ELR (cell line): ENCODE measurements at regions not wholly inside any gene's neighbourhood (a gene's known extent, or its start where the extent isn't known, plus 50 kb on each side); places are given as distances from the start of the nearest gene placed in this dataset.

Source experiments
- DNase-seq: peaks from one replicate; pipeline ENCODE4 v3.0.0-alpha.2; 2015; ENCODE audit warnings: low read depth

DNA sequence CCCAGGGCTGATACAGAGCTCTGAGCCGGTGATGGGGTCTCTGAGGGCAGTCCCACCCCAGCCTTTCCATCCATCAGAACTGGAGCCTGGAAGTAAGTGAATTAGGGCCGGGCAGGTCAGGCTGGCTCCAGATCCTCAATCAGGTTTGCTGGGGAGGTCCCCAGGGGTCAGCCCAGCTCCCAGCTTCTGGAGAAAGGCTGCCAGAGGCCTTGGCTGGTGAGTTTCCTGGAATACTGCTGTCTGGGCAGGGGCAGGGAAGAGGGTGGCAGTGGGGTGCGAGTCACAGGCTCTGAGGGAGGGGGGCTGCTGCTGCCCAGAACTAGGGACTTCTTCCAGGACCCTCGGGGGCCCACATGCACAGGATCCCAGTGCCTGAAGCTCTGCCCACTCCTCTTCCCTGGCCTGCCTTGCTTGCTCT lies 200.6 kb upstream of the MVB12B start:
- no peak for DNase-seq

DNA sequence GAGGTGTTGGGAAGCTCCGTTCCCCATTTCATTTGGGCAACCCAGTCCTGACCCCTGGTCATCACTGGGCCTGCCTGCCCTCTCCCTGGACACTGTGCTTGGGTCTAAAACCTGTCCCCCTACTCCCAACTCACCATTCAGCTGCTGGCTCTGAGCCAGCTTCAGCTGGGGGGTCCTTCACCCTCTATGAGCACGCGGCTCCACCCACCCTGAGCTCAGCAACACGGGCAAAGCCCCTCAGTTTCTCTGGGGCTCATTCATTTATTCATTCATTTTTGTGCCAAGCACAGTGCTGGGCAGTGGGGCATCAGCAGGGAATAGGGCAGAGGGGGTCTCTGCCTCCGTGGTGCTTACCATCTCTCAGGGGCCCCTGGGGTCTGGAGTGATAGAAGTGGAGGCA lies 199.8 kb upstream of the MVB12B start:
- DNase-seq: no peak

GRCh38 chr9:126127591-126127990 lies 199.0 kb upstream of the MVB12B start:
- no peak for DNase-seq

- DNase-seq: no peak
Measured at GRCh38 chr9:126128494-126129142, 198.0 kb upstream of the MVB12B start.

GRCh38 chr9:126131066-126132010 lies 195.3 kb upstream of the MVB12B start:
- DNase-seq: no peak

DNA sequence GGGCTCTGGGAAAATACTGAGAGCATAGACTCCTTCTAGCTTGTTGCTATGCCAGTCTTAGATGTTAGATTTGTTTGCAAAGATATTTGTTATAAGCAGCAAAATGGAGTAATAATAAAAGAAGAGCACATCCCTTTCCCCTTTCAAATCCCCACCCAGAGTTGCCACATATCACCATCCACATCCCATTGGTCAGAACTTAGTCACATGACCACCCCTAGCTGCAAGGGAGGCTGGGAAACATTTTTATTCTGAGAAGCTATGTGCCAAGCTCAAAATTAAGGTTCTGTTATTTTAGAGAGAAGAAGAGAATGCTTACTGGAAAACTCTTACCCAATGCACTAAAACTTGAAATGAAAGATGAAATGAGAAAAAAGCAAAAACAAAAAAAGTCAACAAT lies 193.9 kb upstream of the MVB12B start:
- no peak for DNase-seq

GRCh38 chr9:126144196-126144595 lies 182.4 kb upstream of the MVB12B start:
- no peak for DNase-seq

- no peak for DNase-seq
Measured at GRCh38 chr9:126144603-126145456, 181.8 kb upstream of the MVB12B start.

DNA sequence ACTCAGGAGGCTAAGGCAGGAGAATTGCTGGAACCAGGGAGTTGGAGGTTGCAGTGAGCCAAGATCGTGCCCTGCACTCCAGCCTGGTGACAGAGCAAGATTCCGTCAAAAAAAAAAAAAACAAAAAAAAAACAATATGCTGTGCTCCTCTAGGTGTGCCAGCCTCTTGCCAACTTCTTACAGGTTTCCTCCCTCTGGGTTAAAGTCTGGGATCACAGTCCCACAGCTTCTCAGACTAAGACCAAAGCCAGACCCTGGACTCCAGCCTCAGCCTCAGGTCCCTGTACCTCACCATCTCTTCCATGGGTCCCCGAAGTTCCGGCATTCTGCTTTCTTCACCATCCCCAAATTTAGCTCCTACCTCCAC lies 180.8 kb upstream of the MVB12B start:
- DNase-seq: no peak

GRCh38 chr9:126146254-126147145 lies 180.1 kb upstream of the MVB12B start:
- DNase-seq: peak; percentile 39

GRCh38 chr9:126147186-126147935 lies 179.3 kb upstream of the MVB12B start:
- no peak for DNase-seq

- DNase-seq: no peak
Measured at GRCh38 chr9:126147936-126148870, 178.4 kb upstream of the MVB12B start.

- no peak for DNase-seq
Measured at GRCh38 chr9:126148994-126149393, 177.6 kb upstream of the MVB12B start.

GRCh38 chr9:126149661-126150060 lies 177.0 kb upstream of the MVB12B start:
- DNase-seq: peak; percentile 6

GRCh38 chr9:126150411-126151030 lies 176.1 kb upstream of the MVB12B start:
- DNase-seq: no peak

DNA sequence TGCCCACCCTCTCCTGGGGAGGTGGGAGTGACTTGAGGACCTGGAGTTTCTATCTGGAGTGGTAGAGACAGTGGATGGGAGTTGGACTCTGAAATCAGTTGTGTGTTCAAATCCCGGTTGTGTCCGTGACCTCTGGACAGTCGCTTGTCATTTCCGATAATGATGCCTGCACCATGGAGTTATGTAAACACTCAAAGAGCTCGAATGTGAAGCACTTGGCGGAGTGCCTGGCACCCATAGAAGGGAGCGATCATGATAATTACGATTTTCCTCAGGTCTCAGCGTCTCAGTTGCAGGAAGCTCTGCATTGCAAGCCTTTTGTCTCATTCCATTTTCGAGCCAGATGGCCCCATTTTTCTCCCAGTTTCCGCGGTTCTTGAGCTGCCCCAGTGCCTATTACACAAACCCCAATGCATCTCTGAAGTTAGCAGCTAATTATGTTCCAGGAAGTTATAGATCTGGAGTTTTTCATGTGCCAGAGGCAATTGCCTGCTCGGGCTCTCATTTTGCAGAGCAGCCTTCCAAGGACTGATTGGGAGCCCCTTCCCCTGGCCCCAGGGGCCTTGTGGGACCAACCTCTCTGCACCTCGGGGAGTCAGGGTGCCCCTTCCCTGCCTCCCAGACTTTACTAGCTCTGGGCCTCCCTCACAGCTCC lies 175.5 kb upstream of the MVB12B start:
- no peak for DNase-seq

DNA sequence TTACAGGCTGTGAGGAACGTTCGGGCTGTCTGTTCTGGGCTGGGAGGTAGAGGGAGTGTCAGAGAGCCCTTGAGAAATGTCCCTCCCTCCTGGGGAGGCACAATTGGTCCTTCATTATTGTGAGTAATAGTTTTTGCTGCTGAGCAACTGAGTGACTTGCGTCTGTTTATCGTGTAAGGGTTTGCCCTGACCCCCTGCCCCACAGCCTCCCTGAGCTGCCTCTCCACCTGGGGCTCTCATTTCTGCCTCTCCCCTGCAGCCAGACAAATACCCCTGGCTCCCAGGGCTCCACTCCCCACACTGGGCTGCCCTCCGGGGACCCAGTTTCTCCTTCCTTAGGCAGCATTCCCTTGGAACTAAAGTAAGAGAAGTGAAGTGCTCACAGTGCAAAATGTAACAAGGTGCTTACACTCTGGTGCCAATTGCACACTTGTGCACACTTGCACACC lies 174.9 kb upstream of the MVB12B start:
- DNase-seq: no peak

GRCh38 chr9:126152622-126153362 lies 173.8 kb upstream of the MVB12B start:
- no peak for DNase-seq
